ENCODE measurements at regions not wholly inside any gene's neighbourhood (a gene's known extent, or its start where the extent isn't known, plus 50 kb on each side); places are given as distances from the start of the nearest gene placed in this dataset.

- TF ChIP-seq CHD2 (IDR thresholded peaks at IDR 0.05; ENCODE audit: low read length, partially characterized antibody) (no peak), NR3C1 (IDR thresholded peaks at IDR 0.05) (no peak), NFE2L2 (conservative IDR thresholded peaks at IDR 0.05; ENCODE audit: low read length) (no peak), CHD4 (IDR thresholded peaks at IDR 0.05; ENCODE audit: borderline replicate concordance) (no peak), REST (IDR thresholded peaks at IDR 0.05) (no peak), ATOH8 (CRISPR knock-in tag; IDR thresholded peaks at IDR 0.05; ENCODE audit: low read depth) (no peak), MAZ (IDR thresholded peaks at IDR 0.05; ENCODE audit: borderline replicate concordance, low read depth, low read length) (no peak)
Measured at GRCh38 chr17:56694825-56695224, 101.3 kb downstream of the NOG start (continued).

GRCh38 chr17:56697190-56697589 is 103.7 kb downstream of the NOG start:
- Histone ChIP-seq H3K9me3 (no peaks in the 10 kb centered on the region), H3K4me1 (peaks cover 21% of the 10 kb centered on the region), H3K4me3 (no peak overlapping the region), H3K4me2 (no peak overlapping the region), H3K27ac (0 out of 6 replicates have a peak overlapping the region, but pooled peaks of 1 of the 2 experiments have one; percentile 4)
- TF ChIP-seq TFCP2L1 (CRISPR knock-in tag; IDR thresholded peaks at IDR 0.05), result no peak
- TF ChIP-seq ZC3H11A (IDR thresholded peaks at IDR 0.05), result no peak
- WGBS (ENCODE audit: missing lambda C conversion rate), result 92% methylated on average over 4 of the region's 4 CpGs
- POLR2A ChIA-PET, result no interaction called here
- DNase-seq (ENCODE audit: low read depth in 1 of 2, low spot score in 1 of 2) (no peak), ATAC-seq (no peak), FAIRE-seq (no peak)
- CTCF ChIA-PET, result interaction anchor here (0.7 to 13.2 kb wide), 6 partner anchors 19 to 105 kb away, joined by 3 to 183 read pairs (median 5); partner anchors contain the start of gene NOG

GRCh38 chr17:56699186-56699894 is 105.8 kb downstream of the NOG start:
- ATAC-seq (peak; percentile 98 to 99), FAIRE-seq (peak; percentile 99), DNase-seq (ENCODE audit: low read depth in 1 of 2, low spot score in 1 of 2) (peak; percentile 97 to 99)
- no peaks in the 10 kb centered on the region for H3K9me3 ChIP-seq
- peaks cover 21% of the 10 kb centered on the region for H3K4me1 ChIP-seq
- CTCF ChIA-PET, result interaction anchor here (0.8 to 13.2 kb wide), 12 partner anchors 8 to 219 kb away, joined by 3 to 183 read pairs (median 4); partner anchors contain the start of gene NOG
- 0 out of 3 replicates have a peak overlapping the region, but pooled peaks have one; percentile 13 for H3K4me3 ChIP-seq
- POLR2A ChIA-PET, result interaction anchor here (0.7 to 1.2 kb wide), 4 partner anchors 8 to 214 kb away, joined by 3 to 5 read pairs (median 4); partner anchors contain the start of genes NOG and TRIM25
- WGBS (ENCODE audit: missing lambda C conversion rate), result 1% methylated on average over 18 of the region's 18 CpGs
- peak overlapping the region; percentile 58 for H3K4me2 ChIP-seq
- peak overlapping the region; percentile 66 to 84 for H3K27ac ChIP-seq
- TF ChIP-seq EP300 (IDR thresholded peaks at IDR 0.05) (peak in 1 of 2 experiments; percentile 71; a peak in 2 of 5 replicates), ATOH8 (CRISPR knock-in tag; IDR thresholded peaks at IDR 0.05; ENCODE audit: low read depth) (peak; percentile 79; the same call in 1 of the 2 replicates), MAX (IDR thresholded peaks at IDR 0.05) (peak; percentile 71), BHLHE40 (IDR thresholded peaks at IDR 0.05; ENCODE audit: low read depth, low read length) (peak; percentile 49; the same call in 1 of the 2 replicates), GATA3 (IDR thresholded peaks at IDR 0.05; ENCODE audit: borderline replicate concordance) (peak; percentile 79; the same call in 1 of the 2 replicates), CEBPB (IDR thresholded peaks at IDR 0.05) (peak in 1 of 2 experiments; percentile 45; a peak in 2 of 4 replicates), KDM5A (IDR thresholded peaks at IDR 0.05) (no peak), JUN (IDR thresholded peaks at IDR 0.05) (peak; percentile 23 to 66; a peak in 4 of 5 replicates), HOXB5 (CRISPR knock-in tag; IDR thresholded peaks at IDR 0.05) (peak; percentile 84), TP53 (CRISPR knock-in tag; IDR thresholded peaks at IDR 0.05) (no peak), FOSL2 (IDR thresholded peaks at IDR 0.05) (peak; percentile 74), FOSL2 (CRISPR knock-in tag; IDR thresholded peaks at IDR 0.05) (peak; percentile 94), JUNB (IDR thresholded peaks at IDR 0.05) (peak; percentile 86), HMGXB4 (CRISPR knock-in tag; IDR thresholded peaks at IDR 0.05; ENCODE audit: borderline replicate concordance) (no peak), USF2 (IDR thresholded peaks at IDR 0.05) (no peak), MAZ (IDR thresholded peaks at IDR 0.05; ENCODE audit: borderline replicate concordance, low read depth, low read length) (peak; percentile 46; the same call in 1 of the 2 replicates), MAFK (IDR thresholded peaks at IDR 0.05; ENCODE audit: partially characterized antibody) (peak; percentile 50), EHMT2 (IDR thresholded peaks at IDR 0.05; ENCODE audit: low read depth) (peak; percentile 61; the same call in 1 of the 2 replicates)
